ENCODE measurements at regions not wholly inside any gene's neighbourhood (a gene's known extent, or its start where the extent isn't known, plus 50 kb on each side); places are given as distances from the start of the nearest gene placed in this dataset.

DNA sequence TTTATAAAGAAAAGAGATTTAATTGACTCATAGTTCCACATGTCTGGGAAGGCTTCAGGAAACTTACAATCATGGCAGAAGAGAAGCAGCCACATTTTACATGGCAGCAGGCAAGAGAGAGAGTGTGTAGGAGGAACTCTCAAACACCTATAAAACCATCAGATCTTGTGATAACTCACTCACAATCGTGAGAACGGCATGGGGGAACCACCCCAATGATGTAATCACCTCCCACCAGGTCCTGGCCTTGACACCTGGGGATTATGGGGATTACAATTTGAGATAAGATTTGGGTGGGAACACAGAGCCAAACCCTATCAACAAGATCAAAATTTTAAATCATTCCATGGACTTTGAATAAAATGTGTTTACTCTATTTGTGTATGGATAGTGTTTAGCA, 575.6 kb downstream of the ADCYAP1 start:
- H3K27me3 Mint-ChIP-seq (ENCODE audit: low read depth), result peaks cover 11% of the 10 kb centered on the region
- no peak overlapping the region for H3K4me3 Mint-ChIP-seq
- no peaks in the 10 kb centered on the region for H3K9me3 Mint-ChIP-seq
- TF ChIP-seq CTCF (IDR thresholded peaks at IDR 0.05; ENCODE audit: unreplicated experiment), result no peak
- DNase-seq (ENCODE audit: low spot score in 2 of 2, unreplicated experiment in 2 of 2), result no peak
- no peak overlapping the region for H3K27ac Mint-ChIP-seq
- H3K4me1 Mint-ChIP-seq, result no peaks in the 10 kb centered on the region
- no peaks in the 10 kb centered on the region for H3K36me3 Mint-ChIP-seq

DNA sequence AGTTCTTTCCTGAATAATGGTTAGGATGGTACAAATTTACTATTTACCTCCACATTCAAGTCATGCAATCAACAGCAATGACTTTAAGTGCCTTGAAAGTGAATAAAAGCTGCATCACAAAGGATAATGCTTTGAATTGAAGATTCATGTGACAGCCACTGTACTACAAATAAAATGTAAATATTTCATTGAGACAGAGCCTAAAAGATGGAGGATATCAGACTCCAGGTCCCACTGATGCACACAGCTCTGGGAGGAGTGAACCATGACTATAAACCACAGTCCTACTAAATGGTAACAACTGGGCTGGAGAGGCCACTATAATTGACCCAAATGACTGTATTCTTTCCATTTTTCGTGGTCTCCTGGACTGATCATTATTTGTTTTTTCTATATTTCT, 576.9 kb downstream of the ADCYAP1 start:
- H3K36me3 Mint-ChIP-seq, result no peaks in the 10 kb centered on the region
- peaks cover 11% of the 10 kb centered on the region for H3K27me3 Mint-ChIP-seq (ENCODE audit: low read depth)
- H3K4me1 Mint-ChIP-seq, result no peaks in the 10 kb centered on the region
- no peak for TF ChIP-seq CTCF (IDR thresholded peaks at IDR 0.05; ENCODE audit: unreplicated experiment)
- DNase-seq (ENCODE audit: low spot score in 2 of 2, unreplicated experiment in 2 of 2), result no peak
- no peak overlapping the region for H3K27ac Mint-ChIP-seq
- no peak overlapping the region for H3K4me3 Mint-ChIP-seq
- no peaks in the 10 kb centered on the region for H3K9me3 Mint-ChIP-seq

DNA sequence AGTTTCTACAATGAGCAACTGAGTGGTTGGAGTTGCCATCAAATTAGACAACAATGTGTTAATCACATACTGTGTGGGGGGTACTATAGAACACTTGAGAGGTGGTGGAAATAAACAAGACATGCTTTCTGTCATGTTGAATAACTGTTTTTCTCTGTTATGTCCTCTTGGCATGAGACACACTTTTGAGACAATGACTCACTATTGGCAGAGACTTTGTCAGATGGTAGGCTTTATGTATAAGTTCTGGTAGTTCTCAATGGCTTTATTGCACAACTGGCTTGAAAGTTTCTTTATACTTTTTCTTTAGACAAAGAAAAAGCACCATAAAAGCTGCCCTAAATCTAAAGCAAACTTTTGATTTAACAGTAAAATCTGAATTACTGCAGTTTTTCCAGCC, 578.7 kb downstream of the ADCYAP1 start:
- no peak for DNase-seq (ENCODE audit: low spot score in 2 of 2, unreplicated experiment in 2 of 2)
- Mint-ChIP-seq H3K36me3 (no peaks in the 10 kb centered on the region), H3K4me1 (no peaks in the 10 kb centered on the region), H3K27ac (no peak overlapping the region), H3K9me3 (no peaks in the 10 kb centered on the region), H3K27me3 (ENCODE audit: low read depth) (peaks cover 15% of the 10 kb centered on the region), H3K4me3 (no peak overlapping the region)
- TF ChIP-seq CTCF (IDR thresholded peaks at IDR 0.05; ENCODE audit: unreplicated experiment), result no peak

GRCh38 chr18:1487457-1487856, 582.8 kb downstream of the ADCYAP1 start:
- no peak for TF ChIP-seq CTCF (IDR thresholded peaks at IDR 0.05; ENCODE audit: unreplicated experiment)
- peaks cover 12% of the 10 kb centered on the region for H3K27me3 Mint-ChIP-seq (ENCODE audit: low read depth)
- no peaks in the 10 kb centered on the region for H3K4me1 Mint-ChIP-seq
- no peak overlapping the region for H3K27ac Mint-ChIP-seq
- no peak overlapping the region for H3K4me3 Mint-ChIP-seq
- no peak for DNase-seq (ENCODE audit: low spot score in 2 of 2, unreplicated experiment in 2 of 2)
- H3K36me3 Mint-ChIP-seq, result no peaks in the 10 kb centered on the region
- H3K9me3 Mint-ChIP-seq, result peaks cover 10% of the 10 kb centered on the region

DNA sequence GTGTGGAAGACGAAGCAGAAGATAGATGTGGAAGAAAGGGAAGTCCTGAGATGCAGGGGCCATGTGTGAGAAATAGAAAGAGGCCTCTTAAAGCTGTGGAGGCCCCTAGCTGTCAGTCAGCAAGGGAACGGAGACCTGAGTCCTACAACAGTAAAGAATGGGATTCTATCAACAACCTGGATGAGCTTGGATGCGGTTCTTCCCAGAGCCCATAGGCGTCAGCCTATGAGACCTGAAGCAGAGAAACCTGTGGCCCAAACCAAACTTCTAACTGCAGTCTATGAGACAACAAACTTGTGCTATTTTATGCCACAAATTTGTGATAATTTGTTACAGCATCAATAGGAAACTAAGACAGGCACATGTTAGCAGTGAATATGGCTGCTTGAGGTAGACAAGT, 583.7 kb downstream of the ADCYAP1 start:
- H3K27me3 Mint-ChIP-seq (ENCODE audit: low read depth), result peaks cover 9% of the 10 kb centered on the region
- peaks cover 10% of the 10 kb centered on the region for H3K9me3 Mint-ChIP-seq
- H3K27ac Mint-ChIP-seq, result no peak overlapping the region
- H3K36me3 Mint-ChIP-seq, result no peaks in the 10 kb centered on the region
- H3K4me3 Mint-ChIP-seq, result no peak overlapping the region
- DNase-seq (ENCODE audit: low spot score in 2 of 2, unreplicated experiment in 2 of 2), result no peak
- no peaks in the 10 kb centered on the region for H3K4me1 Mint-ChIP-seq
- no peak for TF ChIP-seq CTCF (IDR thresholded peaks at IDR 0.05; ENCODE audit: unreplicated experiment)

DNA sequence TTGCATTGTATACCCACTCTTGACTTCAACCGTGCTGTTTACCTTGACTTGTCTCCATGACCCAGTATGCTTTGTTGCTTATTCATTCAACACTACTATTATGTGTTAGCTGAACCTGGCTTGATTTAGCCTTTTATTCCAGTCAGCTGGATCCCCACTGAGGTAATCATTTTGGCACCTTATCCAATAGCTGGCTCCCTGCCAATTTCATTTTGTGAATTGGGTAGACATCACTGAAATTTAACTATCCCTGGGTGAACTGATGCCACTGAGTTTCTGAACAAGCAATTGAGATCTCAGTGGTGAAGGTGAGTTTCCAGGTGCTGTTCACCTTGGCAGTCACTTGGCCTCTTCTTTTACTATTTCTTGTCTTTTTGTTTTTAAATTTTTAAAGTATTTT, 584.3 kb downstream of the ADCYAP1 start:
- DNase-seq (ENCODE audit: low spot score in 2 of 2, unreplicated experiment in 2 of 2), result no peak
- H3K36me3 Mint-ChIP-seq, result no peaks in the 10 kb centered on the region
- no peak overlapping the region for H3K27ac Mint-ChIP-seq
- H3K4me1 Mint-ChIP-seq, result no peaks in the 10 kb centered on the region
- TF ChIP-seq CTCF (IDR thresholded peaks at IDR 0.05; ENCODE audit: unreplicated experiment), result no peak
- peaks cover 10% of the 10 kb centered on the region for H3K9me3 Mint-ChIP-seq
- H3K4me3 Mint-ChIP-seq, result no peak overlapping the region
- peaks cover 7% of the 10 kb centered on the region for H3K27me3 Mint-ChIP-seq (ENCODE audit: low read depth)

Data from mesothelial cell of epicardium (in vitro differentiated cells).